ENCODE measurements at regions not wholly inside any gene's neighbourhood (a gene's known extent, or its start where the extent isn't known, plus 50 kb on each side); places are given as distances from the start of the nearest gene placed in this dataset.

DNA sequence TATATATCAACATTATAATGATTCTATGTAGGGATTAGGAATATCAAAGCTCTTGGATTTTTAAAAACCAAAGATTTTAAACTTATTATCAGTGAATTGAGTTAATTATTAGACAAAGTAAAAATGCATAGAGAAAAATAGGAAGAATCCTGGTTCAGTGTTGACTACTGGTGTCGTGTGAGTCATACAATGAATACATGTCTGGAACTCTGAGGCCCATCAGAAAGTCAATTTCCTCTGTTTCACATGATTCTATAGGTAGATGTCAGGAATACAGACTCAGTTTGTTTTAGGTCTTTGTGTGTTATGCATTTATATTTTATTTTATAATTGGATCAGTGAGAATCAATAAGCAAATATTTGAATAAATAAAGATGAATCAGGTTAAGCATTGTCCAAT is 84.5 kb upstream of the RTL1 start:
- POLR2A ChIA-PET, result no interaction called here
- CTCF ChIA-PET, result no interaction called here
- Mint-ChIP-seq H3K4me3 (no peak overlapping the region), H3K36me3 (ENCODE audit: low read depth) (no peaks in the 10 kb centered on the region), H3K27me3 (peaks cover 3% of the 10 kb centered on the region), H3K9me3 (no peaks in the 10 kb centered on the region), H3K4me1 (no peaks in the 10 kb centered on the region), H3K27ac (no peak overlapping the region)
- DNase-seq, result no peak

DNA sequence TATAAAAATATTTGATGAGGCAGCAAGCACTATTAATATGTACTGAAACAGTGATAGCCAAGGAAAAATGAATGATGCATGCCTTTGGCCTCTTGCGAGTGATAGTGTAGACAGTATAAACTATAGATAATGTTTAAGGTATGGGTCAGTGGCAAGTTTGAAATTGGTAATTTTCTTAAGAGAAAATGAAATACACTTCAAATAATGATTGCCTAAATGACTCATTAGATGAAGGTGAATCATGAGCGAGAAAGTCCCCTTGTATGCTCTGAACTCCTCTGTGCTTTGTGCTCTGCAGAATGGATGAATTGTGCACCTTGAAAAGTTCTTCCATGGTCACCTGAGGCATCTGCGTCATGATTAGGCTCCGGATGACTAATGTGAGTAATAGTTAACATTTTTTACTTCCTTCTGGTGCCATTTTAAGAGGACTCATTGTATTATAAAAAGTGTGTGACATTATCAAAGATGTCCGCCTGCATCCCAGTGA is 84.9 kb upstream of the RTL1 start:
- Mint-ChIP-seq H3K36me3 (ENCODE audit: low read depth) (no peaks in the 10 kb centered on the region), H3K4me3 (no peak overlapping the region), H3K4me1 (no peaks in the 10 kb centered on the region), H3K27ac (no peak overlapping the region), H3K27me3 (peaks cover 3% of the 10 kb centered on the region), H3K9me3 (no peaks in the 10 kb centered on the region)
- ChIA-PET POLR2A (no interaction called here), CTCF (no interaction called here)
- DNase-seq, result no peak

DNA sequence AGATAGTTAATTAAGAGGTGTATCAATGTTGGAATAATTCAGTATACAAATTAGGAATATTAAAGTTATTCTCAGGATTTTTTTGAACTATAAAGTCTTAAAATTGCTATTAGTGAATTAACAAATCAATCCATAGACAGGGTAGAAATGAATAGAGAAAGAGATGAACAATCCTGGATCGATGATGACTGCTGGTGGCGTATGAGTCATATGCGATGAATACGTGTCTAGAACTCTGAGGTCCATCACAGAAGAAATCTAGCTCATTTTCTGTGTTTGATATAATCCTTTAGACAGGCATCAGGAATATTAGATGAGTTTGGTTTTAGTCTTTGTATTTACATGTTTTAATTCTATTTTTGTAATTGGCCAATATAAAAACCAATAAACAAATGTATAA is 85.4 kb upstream of the RTL1 start:
- no peak overlapping the region for H3K4me3 Mint-ChIP-seq
- no peaks in the 10 kb centered on the region for H3K9me3 Mint-ChIP-seq
- no peaks in the 10 kb centered on the region for H3K4me1 Mint-ChIP-seq
- DNase-seq, result no peak
- no peaks in the 10 kb centered on the region for H3K36me3 Mint-ChIP-seq (ENCODE audit: low read depth)
- CTCF ChIA-PET, result no interaction called here
- POLR2A ChIA-PET, result no interaction called here
- peaks cover 3% of the 10 kb centered on the region for H3K27me3 Mint-ChIP-seq
- H3K27ac Mint-ChIP-seq, result no peak overlapping the region

DNA sequence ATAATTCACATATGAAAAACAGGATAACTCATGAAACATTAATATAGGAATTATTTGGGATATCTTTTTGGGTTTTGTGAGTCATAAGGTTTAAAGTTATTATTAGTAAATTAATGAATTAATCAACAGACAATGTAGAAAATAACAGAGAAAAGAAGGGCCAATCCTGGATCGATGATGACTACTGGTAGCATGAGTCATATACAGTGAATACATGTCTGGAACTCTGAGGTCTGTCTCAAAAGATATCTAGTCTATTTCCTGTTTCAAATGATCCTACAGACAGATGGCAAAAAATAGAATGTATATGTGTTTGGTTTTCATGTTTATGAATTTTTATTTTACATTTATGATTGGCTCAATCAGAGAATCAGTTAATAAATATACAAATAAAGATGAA is 86.4 kb upstream of the RTL1 start:
- Mint-ChIP-seq H3K9me3 (no peaks in the 10 kb centered on the region), H3K36me3 (ENCODE audit: low read depth) (no peaks in the 10 kb centered on the region), H3K27me3 (peaks cover 3% of the 10 kb centered on the region), H3K4me1 (no peaks in the 10 kb centered on the region), H3K27ac (no peak overlapping the region), H3K4me3 (no peak overlapping the region)
- DNase-seq, result no peak
- ChIA-PET CTCF (no interaction called here), POLR2A (no interaction called here)

DNA sequence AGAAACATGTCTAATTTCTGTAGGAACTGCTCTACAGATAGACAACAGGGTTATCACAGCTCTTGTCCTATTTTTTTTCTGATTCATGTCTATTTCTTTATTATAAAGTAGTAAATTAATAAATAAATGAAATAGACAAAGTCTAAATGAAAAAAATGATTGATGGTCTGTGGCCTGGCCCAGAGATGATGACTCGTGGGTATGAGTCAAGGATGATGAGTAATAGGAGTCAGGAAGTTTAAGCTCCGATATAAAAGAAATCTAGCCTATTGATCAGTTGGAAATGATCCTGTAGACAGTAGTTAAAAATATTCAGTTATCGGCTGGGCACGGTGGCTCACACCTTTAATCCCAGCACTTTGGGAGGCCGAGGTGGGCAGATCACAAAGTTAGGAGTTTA is 90.6 kb upstream of the RTL1 start:
- POLR2A ChIA-PET, result no interaction called here
- CTCF ChIA-PET, result no interaction called here
- peaks cover 14% of the 10 kb centered on the region for H3K27me3 Mint-ChIP-seq
- no peak for DNase-seq
- H3K27ac Mint-ChIP-seq, result no peak overlapping the region
- H3K4me3 Mint-ChIP-seq, result no peak overlapping the region
- H3K4me1 Mint-ChIP-seq, result no peaks in the 10 kb centered on the region
- H3K36me3 Mint-ChIP-seq (ENCODE audit: low read depth), result no peaks in the 10 kb centered on the region
- H3K9me3 Mint-ChIP-seq, result no peaks in the 10 kb centered on the region

DNA sequence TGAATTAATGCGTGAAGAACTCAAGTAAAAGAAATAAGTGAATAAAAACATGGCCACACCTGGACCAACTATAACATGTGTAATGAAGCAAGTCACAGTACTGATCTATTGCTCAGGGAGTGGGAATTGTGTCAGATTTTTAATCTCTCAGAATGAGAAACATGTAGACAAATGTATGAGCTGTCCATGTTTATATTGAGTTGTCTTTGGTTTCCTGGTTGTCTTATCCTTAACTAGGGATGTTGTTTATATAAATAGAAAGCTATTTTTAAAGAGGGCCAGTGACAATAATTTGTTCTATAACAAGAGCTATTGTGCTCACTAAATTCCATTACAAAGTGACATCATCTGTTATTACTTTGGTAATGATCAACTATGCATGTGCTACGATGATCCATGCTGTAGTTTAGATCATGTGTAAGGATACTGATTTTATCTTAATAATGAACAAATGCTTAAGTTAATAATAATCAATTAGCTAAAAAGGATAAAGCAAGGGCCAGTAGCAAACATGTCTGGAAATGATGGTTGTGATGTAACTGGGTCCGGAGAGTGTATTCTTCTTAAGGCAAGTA is 91.3 kb upstream of the RTL1 start:
- CTCF ChIA-PET, result no interaction called here
- DNase-seq, result no peak
- Mint-ChIP-seq H3K9me3 (no peaks in the 10 kb centered on the region), H3K4me1 (no peaks in the 10 kb centered on the region), H3K27ac (no peak overlapping the region), H3K36me3 (ENCODE audit: low read depth) (no peaks in the 10 kb centered on the region), H3K4me3 (no peak overlapping the region), H3K27me3 (peaks cover 14% of the 10 kb centered on the region)
- POLR2A ChIA-PET, result no interaction called here

DNA sequence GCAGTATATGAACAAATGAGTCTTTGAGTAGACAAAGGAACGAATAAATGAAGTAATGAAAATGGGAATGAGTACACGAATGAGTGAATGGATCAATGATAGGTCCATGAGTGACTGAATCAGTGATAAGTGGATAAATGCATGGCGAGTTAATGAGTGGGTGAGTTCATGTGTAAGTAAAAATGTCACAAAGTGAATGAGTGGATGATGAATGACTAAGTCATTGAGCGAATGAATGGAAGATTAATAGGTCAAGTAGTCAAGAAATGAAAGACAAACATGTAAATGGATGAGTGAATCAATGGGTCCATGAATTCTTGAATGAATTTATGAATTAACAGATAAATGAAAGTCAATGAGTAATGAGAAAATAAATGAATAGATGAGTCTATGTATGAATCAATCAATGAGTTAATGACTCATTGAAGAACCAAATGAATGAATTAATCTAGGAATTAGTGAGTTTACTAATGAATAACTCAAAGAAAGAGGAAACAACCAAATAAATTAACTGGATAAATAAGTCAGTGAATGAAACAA is 97.3 kb upstream of the RTL1 start:
- ChIA-PET POLR2A (no interaction called here), CTCF (no interaction called here)
- Mint-ChIP-seq H3K4me3 (no peak overlapping the region), H3K9me3 (no peaks in the 10 kb centered on the region), H3K4me1 (peaks cover 1% of the 10 kb centered on the region), H3K27me3 (peaks cover 25% of the 10 kb centered on the region), H3K36me3 (ENCODE audit: low read depth) (no peaks in the 10 kb centered on the region), H3K27ac (no peak overlapping the region)
- no peak for DNase-seq

DNA sequence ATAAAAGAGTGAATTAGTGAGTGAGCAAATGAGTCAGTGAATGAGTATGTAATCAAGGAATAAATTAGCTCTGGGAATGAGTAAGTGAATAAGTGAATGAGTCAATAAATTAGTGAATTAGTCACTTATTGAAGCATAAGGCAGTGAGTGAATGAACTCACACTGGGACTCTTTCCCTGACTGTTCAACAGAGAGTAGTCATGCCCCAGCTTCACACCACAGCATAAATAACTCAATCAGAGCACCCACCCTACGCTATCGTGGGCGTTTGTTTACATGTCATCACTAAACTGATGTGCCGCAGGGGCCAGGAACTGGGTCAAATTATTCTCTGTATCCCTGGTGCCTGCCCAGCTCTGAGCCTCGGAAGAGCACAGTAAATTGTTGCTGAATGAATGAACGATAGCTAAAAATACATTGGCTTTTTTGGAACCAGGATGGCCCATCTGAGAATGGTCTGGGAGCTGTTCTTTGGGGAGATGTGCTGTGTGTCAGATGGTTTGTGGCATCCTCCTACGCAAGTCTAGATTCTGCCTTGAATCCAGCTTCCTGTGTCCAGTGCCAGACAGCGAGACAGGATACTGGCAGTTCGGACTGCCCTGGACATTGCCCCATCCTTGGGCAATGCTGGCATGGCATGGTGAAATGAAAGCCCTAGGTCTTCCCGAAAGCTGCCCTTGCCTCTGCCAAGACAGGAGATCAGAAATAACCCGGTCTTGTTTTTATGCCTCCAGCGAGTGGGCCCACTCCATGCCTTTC is 98.0 kb upstream of the RTL1 start:
- Mint-ChIP-seq H3K4me3 (no peak overlapping the region), H3K27ac (no peak overlapping the region), H3K27me3 (peaks cover 20% of the 10 kb centered on the region), H3K4me1 (peaks cover 4% of the 10 kb centered on the region), H3K36me3 (ENCODE audit: low read depth) (no peaks in the 10 kb centered on the region), H3K9me3 (no peaks in the 10 kb centered on the region)
- DNase-seq, result no peak
- POLR2A ChIA-PET, result no interaction called here
- CTCF ChIA-PET, result no interaction called here

DNA sequence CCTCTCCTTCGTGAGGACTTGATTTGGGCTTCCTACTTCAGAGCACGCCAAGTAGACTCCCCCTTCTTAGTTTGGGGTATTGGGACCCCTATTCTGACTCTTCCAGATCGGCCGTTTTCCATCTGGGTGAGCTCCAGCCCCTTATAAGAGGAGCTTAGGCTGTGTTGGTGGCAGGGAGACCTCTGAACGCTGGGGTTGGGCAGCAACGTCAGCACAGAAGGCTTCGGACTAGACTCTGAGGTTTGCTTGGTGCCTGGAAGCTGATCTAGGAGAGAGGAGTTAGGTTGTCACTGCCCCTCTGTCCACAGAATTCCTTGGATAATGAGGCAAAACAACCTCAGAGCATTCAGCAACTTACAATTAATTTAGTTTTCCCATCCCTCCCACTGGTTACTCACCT is 99.2 kb upstream of the RTL1 start:
- no peaks in the 10 kb centered on the region for H3K36me3 Mint-ChIP-seq (ENCODE audit: low read depth)
- H3K9me3 Mint-ChIP-seq, result no peaks in the 10 kb centered on the region
- ChIA-PET POLR2A (no interaction called here), CTCF (no interaction called here)
- H3K4me1 Mint-ChIP-seq, result peaks cover 4% of the 10 kb centered on the region
- peaks cover 20% of the 10 kb centered on the region for H3K27me3 Mint-ChIP-seq
- no peak overlapping the region for H3K4me3 Mint-ChIP-seq
- no peak overlapping the region for H3K27ac Mint-ChIP-seq
- DNase-seq, result no peak

DNA sequence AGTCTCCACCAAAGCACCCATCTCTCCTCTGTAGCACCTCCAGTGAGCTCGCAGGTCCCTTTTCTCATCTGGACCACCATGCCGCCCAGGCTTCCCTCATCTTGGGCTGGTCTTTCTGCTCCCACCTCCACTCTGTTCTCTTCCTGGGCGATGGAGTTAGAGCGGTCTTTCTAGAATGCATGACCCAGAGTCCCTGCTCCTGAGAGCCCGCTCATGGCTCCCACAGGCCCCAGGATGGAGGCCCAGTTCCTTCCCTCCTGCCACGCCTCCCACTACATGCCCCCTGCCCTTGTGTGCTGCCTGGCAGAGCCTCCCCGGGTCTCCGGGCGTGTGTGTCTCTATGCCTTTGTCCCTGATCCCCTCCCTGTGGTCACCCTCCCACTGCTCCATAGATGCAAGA is 100.7 kb upstream of the RTL1 start:
- Mint-ChIP-seq H3K4me3 (no peak overlapping the region), H3K36me3 (ENCODE audit: low read depth) (no peaks in the 10 kb centered on the region), H3K27me3 (peaks cover 15% of the 10 kb centered on the region), H3K4me1 (peaks cover 4% of the 10 kb centered on the region), H3K27ac (no peak overlapping the region), H3K9me3 (no peaks in the 10 kb centered on the region)
- ChIA-PET POLR2A (no interaction called here), CTCF (no interaction called here)
- no peak for DNase-seq

DNA sequence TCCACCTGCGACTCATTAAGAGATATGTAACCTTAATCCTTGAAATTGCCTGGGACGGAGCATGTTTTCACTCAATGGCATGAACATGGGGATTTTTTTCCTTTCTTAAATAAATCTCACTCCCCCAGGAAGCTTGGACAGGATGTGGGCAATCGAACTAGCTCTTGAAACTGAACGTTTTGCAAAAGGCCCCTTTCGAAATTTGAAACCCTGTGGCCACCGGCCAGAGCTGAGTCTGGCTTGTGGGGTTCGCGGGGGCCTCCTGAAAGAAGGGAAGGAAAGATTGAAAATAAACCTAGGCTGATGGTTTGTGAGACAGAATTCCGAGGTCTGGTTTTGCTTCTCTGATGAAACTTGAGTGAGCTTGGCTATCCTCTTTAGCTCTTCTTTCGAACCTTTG is 101.4 kb upstream of the RTL1 start:
- Mint-ChIP-seq H3K27ac (no peak overlapping the region), H3K36me3 (ENCODE audit: low read depth) (no peaks in the 10 kb centered on the region), H3K4me3 (no peak overlapping the region), H3K9me3 (no peaks in the 10 kb centered on the region), H3K4me1 (peaks cover 4% of the 10 kb centered on the region), H3K27me3 (peaks cover 13% of the 10 kb centered on the region)
- POLR2A ChIA-PET, result no interaction called here
- CTCF ChIA-PET, result interaction anchor here (1.0 kb wide), 1 partner anchor 13 kb away, joined by 3 read pairs; no protein-coding TSS in a partner anchor
- DNase-seq, result no peak

DNA sequence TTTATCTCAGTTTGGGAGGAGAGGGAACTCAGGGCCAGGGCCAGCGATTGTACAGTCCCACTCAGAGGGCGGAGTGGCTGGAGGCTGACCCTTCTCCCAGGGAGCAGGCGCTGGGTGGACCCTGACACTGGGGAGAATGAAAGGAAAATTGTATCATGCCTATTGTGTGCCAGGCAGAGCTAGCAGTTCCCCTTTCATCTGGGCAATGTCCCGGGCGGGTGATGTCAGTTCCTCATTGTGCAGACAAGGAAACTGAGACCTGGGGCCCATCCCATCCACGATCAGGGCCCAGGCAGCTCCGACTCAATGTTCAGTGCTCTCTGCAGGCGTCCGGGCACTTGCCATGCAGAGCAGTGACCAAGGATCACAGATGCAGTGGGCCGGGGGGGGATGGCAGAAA is 101.9 kb upstream of the RTL1 start:
- Mint-ChIP-seq H3K36me3 (ENCODE audit: low read depth) (no peaks in the 10 kb centered on the region), H3K9me3 (no peaks in the 10 kb centered on the region), H3K27me3 (peaks cover 13% of the 10 kb centered on the region), H3K4me3 (no peak overlapping the region), H3K27ac (no peak overlapping the region), H3K4me1 (peaks cover 4% of the 10 kb centered on the region)
- ChIA-PET CTCF (interaction anchor here (1.0 kb wide), 1 partner anchor 14 kb away, joined by 3 read pairs; no protein-coding TSS in a partner anchor), POLR2A (no interaction called here)
- no peak for DNase-seq

DNA sequence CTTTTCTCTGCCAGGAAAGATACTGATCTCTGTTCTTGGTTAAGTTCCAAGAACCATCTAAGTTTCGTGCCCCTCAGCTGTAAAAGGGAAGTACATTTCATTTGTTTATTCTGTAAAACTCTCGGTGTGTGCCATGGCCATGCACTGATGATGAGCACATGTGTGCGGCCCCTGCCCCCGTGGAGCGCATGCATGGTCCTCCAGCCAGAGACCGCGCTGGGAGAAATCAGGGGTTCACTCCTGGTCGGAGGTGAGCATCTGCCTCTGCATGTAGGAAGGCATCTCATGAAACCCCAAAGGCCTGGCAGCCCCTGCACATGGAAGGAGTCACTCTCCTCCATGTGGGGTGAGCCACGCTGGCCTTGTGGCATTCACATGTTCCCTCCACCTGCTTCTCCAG is 102.5 kb upstream of the RTL1 start:
- Mint-ChIP-seq H3K9me3 (no peaks in the 10 kb centered on the region), H3K36me3 (ENCODE audit: low read depth) (no peaks in the 10 kb centered on the region), H3K27me3 (peaks cover 8% of the 10 kb centered on the region), H3K4me1 (peaks cover 4% of the 10 kb centered on the region), H3K27ac (no peak overlapping the region), H3K4me3 (no peak overlapping the region)
- CTCF ChIA-PET, result no interaction called here
- DNase-seq, result no peak
- POLR2A ChIA-PET, result interaction anchor here (0.6 kb wide), 1 partner anchor 196 kb away, joined by 3 read pairs; no protein-coding TSS in a partner anchor

Data from activated CD4-positive, alpha-beta T cell treated with anti-CD3 and anti-CD28 coated beads, Interleukin-2, amount 10 ng/mL, durations not matched to agents 7 days and 5 days (primary cell).